ENCODE measurements at regions not wholly inside any gene's neighbourhood (a gene's known extent, or its start where the extent isn't known, plus 50 kb on each side); places are given as distances from the start of the nearest gene placed in this dataset.

DNA sequence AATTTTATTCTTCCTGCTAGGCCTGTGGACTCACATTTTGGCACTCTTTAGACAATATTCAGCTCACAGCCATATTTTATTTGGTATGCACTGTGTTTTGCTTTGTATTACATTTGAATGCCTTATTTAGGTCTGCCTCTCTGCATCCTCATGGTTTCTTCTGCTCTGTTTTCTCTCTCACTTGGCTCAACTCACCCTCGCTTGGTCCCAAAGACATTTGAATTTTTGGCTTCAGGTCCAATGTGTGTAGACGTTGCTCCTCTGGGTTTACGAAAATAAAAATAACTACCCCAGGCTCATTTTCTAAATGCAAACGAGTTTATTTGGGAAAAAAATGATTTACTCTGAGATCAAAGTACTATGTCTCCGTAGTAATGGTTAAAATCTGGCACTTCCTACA lies 91.1 kb upstream of the REG3A start:
- H3K9ac ChIP-seq (ENCODE audit: extremely low read depth, low read length, poor library complexity, severe bottlenecking) = no peak overlapping the region
- H3K27ac ChIP-seq (ENCODE audit: low read depth, low read length) = no peak overlapping the region
- no peaks in the 10 kb centered on the region for H3K9me3 Mint-ChIP-seq
- H3K9me3 ChIP-seq (ENCODE audit: control insufficient read depth, low read length) = no peaks in the 10 kb centered on the region
- no peaks in the 10 kb centered on the region for H3K36me3 ChIP-seq (ENCODE audit: control insufficient read depth, insufficient read depth, low read length)
- peaks cover 15% of the 10 kb centered on the region for H3K4me1 Mint-ChIP-seq
- TF ChIP-seq, protein P1, sequence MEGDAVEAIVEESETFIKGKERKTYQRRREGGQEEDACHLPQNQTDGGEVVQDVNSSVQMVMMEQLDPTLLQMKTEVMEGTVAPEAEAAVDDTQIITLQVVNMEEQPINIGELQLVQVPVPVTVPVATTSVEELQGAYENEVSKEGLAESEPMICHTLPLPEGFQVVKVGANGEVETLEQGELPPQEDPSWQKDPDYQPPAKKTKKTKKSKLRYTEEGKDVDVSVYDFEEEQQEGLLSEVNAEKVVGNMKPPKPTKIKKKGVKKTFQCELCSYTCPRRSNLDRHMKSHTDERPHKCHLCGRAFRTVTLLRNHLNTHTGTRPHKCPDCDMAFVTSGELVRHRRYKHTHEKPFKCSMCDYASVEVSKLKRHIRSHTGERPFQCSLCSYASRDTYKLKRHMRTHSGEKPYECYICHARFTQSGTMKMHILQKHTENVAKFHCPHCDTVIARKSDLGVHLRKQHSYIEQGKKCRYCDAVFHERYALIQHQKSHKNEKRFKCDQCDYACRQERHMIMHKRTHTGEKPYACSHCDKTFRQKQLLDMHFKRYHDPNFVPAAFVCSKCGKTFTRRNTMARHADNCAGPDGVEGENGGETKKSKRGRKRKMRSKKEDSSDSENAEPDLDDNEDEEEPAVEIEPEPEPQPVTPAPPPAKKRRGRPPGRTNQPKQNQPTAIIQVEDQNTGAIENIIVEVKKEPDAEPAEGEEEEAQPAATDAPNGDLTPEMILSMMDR (conservative IDR thresholded peaks at IDR 0.05) = no peak
- no peaks in the 10 kb centered on the region for H3K27me3 Mint-ChIP-seq (ENCODE audit: insufficient read depth)
- 87 to 95% methylated on average over 3 to 5 of the region's 5 CpGs for WGBS, 2 experiments (ENCODE audit: insufficient coverage in 1 of 2, insufficient read length in 1 of 2)
- peaks cover 6% of the 10 kb centered on the region for H3K4me1 ChIP-seq (ENCODE audit: control insufficient read depth, insufficient read depth, low read length)
- no peak overlapping the region for H3K4me3 ChIP-seq (ENCODE audit: low read length)
- no peaks in the 10 kb centered on the region for H3K27me3 ChIP-seq (ENCODE audit: control insufficient read depth, insufficient read depth, low read length, poor library complexity, severe bottlenecking)
- no peaks in the 10 kb centered on the region for H3K36me3 Mint-ChIP-seq (ENCODE audit: low read depth)
- H3K27ac Mint-ChIP-seq = no peak overlapping the region
- no peak for DNase-seq
- no peak overlapping the region for H3K4me3 Mint-ChIP-seq

DNA sequence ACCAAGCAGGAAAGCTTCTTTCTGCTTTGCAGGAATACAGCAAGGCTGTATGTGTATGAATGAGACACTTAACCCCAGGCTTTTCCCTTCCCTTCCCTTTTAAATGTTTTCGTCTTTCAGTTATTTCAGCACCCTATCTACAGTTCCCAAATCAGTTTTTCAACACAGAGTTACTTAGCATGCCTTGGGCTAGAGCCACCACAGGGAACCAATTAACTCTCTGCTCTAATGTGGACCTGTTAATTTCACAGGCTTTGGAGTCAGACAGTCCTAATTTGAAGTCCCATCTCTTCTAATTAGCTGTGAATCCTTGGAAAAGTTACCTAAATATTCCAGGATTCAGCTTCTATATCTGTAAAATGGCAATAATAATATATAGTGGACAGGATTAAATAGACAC lies 89.2 kb upstream of the REG3A start:
- peaks cover 15% of the 10 kb centered on the region for H3K4me1 Mint-ChIP-seq
- no peak overlapping the region for H3K4me3 ChIP-seq (ENCODE audit: low read length)
- H3K4me1 ChIP-seq (ENCODE audit: control insufficient read depth, insufficient read depth, low read length) = peaks cover 6% of the 10 kb centered on the region
- no peaks in the 10 kb centered on the region for H3K36me3 Mint-ChIP-seq (ENCODE audit: low read depth)
- TF ChIP-seq, protein P1 (conservative IDR thresholded peaks at IDR 0.05) = no peak
- H3K27me3 Mint-ChIP-seq (ENCODE audit: insufficient read depth) = no peaks in the 10 kb centered on the region
- no peak overlapping the region for H3K27ac Mint-ChIP-seq
- no peak overlapping the region for H3K4me3 Mint-ChIP-seq
- no peak overlapping the region for H3K9ac ChIP-seq (ENCODE audit: extremely low read depth, low read length, poor library complexity, severe bottlenecking)
- no peak overlapping the region for H3K27ac ChIP-seq (ENCODE audit: low read depth, low read length)
- 75 to 87% methylated on average over 1 of the region's 1 CpG for WGBS, 2 experiments (ENCODE audit: insufficient coverage in 1 of 2, insufficient read length in 1 of 2)
- DNase-seq = no peak
- no peaks in the 10 kb centered on the region for H3K9me3 Mint-ChIP-seq
- no peaks in the 10 kb centered on the region for H3K27me3 ChIP-seq (ENCODE audit: control insufficient read depth, insufficient read depth, low read length, poor library complexity, severe bottlenecking)
- H3K9me3 ChIP-seq (ENCODE audit: control insufficient read depth, low read length) = no peaks in the 10 kb centered on the region
- no peaks in the 10 kb centered on the region for H3K36me3 ChIP-seq (ENCODE audit: control insufficient read depth, insufficient read depth, low read length)

DNA sequence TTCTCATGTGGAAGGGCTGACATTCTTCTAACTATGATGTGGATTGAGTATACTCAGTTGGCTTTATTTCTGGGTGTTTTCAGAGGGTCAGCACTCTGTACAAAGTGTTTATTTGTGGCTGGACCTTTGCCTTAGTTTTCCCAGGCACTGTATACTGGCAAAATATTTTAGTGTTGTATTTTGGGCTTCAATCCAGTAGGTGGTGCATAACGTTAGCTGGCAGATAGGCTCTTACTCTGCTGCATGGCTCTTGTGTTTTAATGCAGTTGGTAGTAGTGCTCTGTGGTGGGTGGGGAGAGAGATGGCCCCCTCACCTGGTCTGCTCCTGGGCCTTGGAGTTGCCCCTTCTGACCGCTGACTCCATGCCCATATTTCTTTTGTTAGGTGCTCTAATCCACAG lies 75.6 kb upstream of the REG3A start:
- no peaks in the 10 kb centered on the region for H3K27me3 ChIP-seq (ENCODE audit: control insufficient read depth, insufficient read depth, low read length, poor library complexity, severe bottlenecking)
- WGBS, 2 experiments (ENCODE audit: insufficient coverage in 1 of 2, insufficient read length in 1 of 2) = 69% methylated on average over 2 of the region's 2 CpGs; no CpG with 5 or more reads in 1 of the 2 experiments

More for the DNA sequence above, 75.6 kb upstream of the REG3A start:
- Mint-ChIP-seq H3K9me3 (peaks cover 1% of the 10 kb centered on the region), H3K36me3 (ENCODE audit: low read depth) (no peaks in the 10 kb centered on the region), H3K27me3 (ENCODE audit: insufficient read depth) (no peaks in the 10 kb centered on the region), H3K4me1 (no peaks in the 10 kb centered on the region), H3K27ac (no peak overlapping the region), H3K4me3 (no peak overlapping the region)
- peaks cover 19% of the 10 kb centered on the region for H3K9me3 ChIP-seq (ENCODE audit: control insufficient read depth, low read length)
- H3K27ac ChIP-seq (ENCODE audit: low read depth, low read length) = no peak overlapping the region
- H3K36me3 ChIP-seq (ENCODE audit: control insufficient read depth, insufficient read depth, low read length) = no peaks in the 10 kb centered on the region
- no peak overlapping the region for H3K4me3 ChIP-seq (ENCODE audit: low read length)
- DNase-seq = peak; percentile 45
- H3K4me1 ChIP-seq (ENCODE audit: control insufficient read depth, insufficient read depth, low read length) = no peaks in the 10 kb centered on the region
- no peak overlapping the region for H3K9ac ChIP-seq (ENCODE audit: extremely low read depth, low read length, poor library complexity, severe bottlenecking)
- TF ChIP-seq, protein P1 (conservative IDR thresholded peaks at IDR 0.05) = peak; percentile 72
